Activated naive CD4-positive, alpha-beta T cell treated with anti-CD3 and anti-CD28 coated beads, Interleukin-2, amount 50 U/mL, for 16 hours (primary cell): ENCODE measurements at regions not wholly inside any gene's neighbourhood (a gene's known extent, or its start where the extent isn't known, plus 50 kb on each side); places are given as distances from the start of the nearest gene placed in this dataset.

ENCODE experiments used
- DNase-seq: peaks from one replicate; pipeline ENCODE4 v3.0.0-alpha.2; 2020

- no peak for DNase-seq
Measured at GRCh38 chr6:14066782-14067406, 50.7 kb upstream of the CD83 start.

- DNase-seq = no peak
Measured at GRCh38 chr6:14067656-14068055, 49.9 kb upstream of the CD83 start.
